ENCODE measurements at regions not wholly inside any gene's neighbourhood (a gene's known extent, or its start where the extent isn't known, plus 50 kb on each side); places are given as distances from the start of the nearest gene placed in this dataset.

DNA sequence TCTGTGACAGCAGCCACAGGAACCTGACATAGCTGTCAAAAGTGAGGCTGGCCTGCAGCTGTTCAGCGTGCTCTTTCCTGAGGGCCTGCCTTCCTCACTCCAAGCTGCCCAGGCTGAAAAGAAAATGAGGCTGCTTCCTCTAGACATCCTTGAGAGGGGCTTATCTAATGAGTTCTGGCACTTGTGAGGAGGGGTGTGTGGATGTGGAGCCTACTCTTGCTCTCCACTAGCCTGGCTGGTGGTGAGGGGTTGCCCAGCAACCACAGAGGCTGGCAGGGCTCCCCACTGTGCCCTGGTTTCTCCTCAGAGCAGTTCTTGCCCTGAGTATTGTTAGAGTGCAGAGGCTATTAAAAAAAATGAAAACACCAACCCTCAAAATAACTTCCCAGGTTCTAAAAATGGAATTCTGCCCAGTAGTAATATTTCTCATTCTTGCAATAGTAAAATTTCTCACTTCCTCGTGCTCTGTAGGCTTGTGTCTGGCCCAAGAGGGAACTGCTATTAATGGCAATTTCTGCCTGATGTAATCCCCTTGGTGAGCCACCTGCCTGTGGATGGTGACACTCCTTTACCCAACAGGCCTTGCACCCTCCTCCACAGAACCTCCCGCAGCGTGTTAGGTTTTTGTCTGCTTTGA, 52.6 kb upstream of the EPS8L3 start:
- TF ChIP-seq, protein P1, sequence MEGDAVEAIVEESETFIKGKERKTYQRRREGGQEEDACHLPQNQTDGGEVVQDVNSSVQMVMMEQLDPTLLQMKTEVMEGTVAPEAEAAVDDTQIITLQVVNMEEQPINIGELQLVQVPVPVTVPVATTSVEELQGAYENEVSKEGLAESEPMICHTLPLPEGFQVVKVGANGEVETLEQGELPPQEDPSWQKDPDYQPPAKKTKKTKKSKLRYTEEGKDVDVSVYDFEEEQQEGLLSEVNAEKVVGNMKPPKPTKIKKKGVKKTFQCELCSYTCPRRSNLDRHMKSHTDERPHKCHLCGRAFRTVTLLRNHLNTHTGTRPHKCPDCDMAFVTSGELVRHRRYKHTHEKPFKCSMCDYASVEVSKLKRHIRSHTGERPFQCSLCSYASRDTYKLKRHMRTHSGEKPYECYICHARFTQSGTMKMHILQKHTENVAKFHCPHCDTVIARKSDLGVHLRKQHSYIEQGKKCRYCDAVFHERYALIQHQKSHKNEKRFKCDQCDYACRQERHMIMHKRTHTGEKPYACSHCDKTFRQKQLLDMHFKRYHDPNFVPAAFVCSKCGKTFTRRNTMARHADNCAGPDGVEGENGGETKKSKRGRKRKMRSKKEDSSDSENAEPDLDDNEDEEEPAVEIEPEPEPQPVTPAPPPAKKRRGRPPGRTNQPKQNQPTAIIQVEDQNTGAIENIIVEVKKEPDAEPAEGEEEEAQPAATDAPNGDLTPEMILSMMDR (conservative IDR thresholded peaks at IDR 0.05), result no peak
- Histone ChIP-seq H3K36me3 (ENCODE audit: control insufficient read depth, insufficient read depth, low read length) (no peaks in the 10 kb centered on the region), H3K4me3 (ENCODE audit: low read length) (no peak overlapping the region), H3K4me1 (ENCODE audit: control insufficient read depth, insufficient read depth, low read length) (no peaks in the 10 kb centered on the region), H3K27me3 (ENCODE audit: control insufficient read depth, insufficient read depth, low read length, poor library complexity, severe bottlenecking) (no peaks in the 10 kb centered on the region), H3K9me3 (ENCODE audit: control insufficient read depth, low read length) (peaks cover 11% of the 10 kb centered on the region), H3K9ac (ENCODE audit: extremely low read depth, low read length, poor library complexity, severe bottlenecking) (no peak overlapping the region), H3K27ac (ENCODE audit: low read depth, low read length) (peak overlapping the region; percentile 90)
- Mint-ChIP-seq H3K27me3 (ENCODE audit: insufficient read depth) (peaks cover 12% of the 10 kb centered on the region), H3K4me3 (no peak overlapping the region), H3K27ac (no peak overlapping the region), H3K9me3 (peaks cover 7% of the 10 kb centered on the region), H3K36me3 (ENCODE audit: low read depth) (peaks cover 3% of the 10 kb centered on the region), H3K4me1 (no peaks in the 10 kb centered on the region)
- DNase-seq, result peak; percentile 29
- 56 to 93% methylated on average over 1 to 4 of the region's 4 CpGs for WGBS, 2 experiments (ENCODE audit: insufficient coverage in 1 of 2, insufficient read length in 1 of 2)

DNA sequence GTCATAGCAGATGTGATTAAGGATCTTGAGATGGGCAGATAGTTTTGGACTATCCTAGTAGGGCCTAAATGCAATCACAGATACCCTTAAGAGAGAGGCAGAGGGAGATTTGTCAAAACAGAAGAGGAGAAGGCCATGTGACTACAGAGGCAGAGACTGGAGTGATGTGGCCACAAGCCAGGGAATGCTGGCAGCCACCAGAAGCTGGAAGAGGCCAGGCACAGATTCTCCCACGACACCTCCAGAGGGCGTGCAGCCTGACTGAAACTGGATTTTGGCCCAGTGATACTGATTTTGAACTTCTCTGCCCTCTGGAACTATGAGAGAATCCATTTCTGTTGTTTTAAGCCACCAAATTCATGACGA, 52.1 kb upstream of the EPS8L3 start:
- Histone ChIP-seq H3K4me3 (ENCODE audit: low read length) (no peak overlapping the region), H3K27me3 (ENCODE audit: control insufficient read depth, insufficient read depth, low read length, poor library complexity, severe bottlenecking) (no peaks in the 10 kb centered on the region), H3K9me3 (ENCODE audit: control insufficient read depth, low read length) (peaks cover 11% of the 10 kb centered on the region), H3K4me1 (ENCODE audit: control insufficient read depth, insufficient read depth, low read length) (no peaks in the 10 kb centered on the region), H3K9ac (ENCODE audit: extremely low read depth, low read length, poor library complexity, severe bottlenecking) (no peak overlapping the region), H3K27ac (ENCODE audit: low read depth, low read length) (peak overlapping the region; percentile 90), H3K36me3 (ENCODE audit: control insufficient read depth, insufficient read depth, low read length) (no peaks in the 10 kb centered on the region)
- 92 to 93% methylated on average over 3 of the region's 3 CpGs for WGBS, 2 experiments (ENCODE audit: insufficient coverage in 1 of 2, insufficient read length in 1 of 2)
- Mint-ChIP-seq H3K36me3 (ENCODE audit: low read depth) (peaks cover 3% of the 10 kb centered on the region), H3K9me3 (peaks cover 7% of the 10 kb centered on the region), H3K27me3 (ENCODE audit: insufficient read depth) (peaks cover 10% of the 10 kb centered on the region), H3K27ac (no peak overlapping the region), H3K4me3 (no peak overlapping the region), H3K4me1 (no peaks in the 10 kb centered on the region)
- DNase-seq, result peak; percentile 32
- TF ChIP-seq, protein P1 (conservative IDR thresholded peaks at IDR 0.05), result no peak

DNA sequence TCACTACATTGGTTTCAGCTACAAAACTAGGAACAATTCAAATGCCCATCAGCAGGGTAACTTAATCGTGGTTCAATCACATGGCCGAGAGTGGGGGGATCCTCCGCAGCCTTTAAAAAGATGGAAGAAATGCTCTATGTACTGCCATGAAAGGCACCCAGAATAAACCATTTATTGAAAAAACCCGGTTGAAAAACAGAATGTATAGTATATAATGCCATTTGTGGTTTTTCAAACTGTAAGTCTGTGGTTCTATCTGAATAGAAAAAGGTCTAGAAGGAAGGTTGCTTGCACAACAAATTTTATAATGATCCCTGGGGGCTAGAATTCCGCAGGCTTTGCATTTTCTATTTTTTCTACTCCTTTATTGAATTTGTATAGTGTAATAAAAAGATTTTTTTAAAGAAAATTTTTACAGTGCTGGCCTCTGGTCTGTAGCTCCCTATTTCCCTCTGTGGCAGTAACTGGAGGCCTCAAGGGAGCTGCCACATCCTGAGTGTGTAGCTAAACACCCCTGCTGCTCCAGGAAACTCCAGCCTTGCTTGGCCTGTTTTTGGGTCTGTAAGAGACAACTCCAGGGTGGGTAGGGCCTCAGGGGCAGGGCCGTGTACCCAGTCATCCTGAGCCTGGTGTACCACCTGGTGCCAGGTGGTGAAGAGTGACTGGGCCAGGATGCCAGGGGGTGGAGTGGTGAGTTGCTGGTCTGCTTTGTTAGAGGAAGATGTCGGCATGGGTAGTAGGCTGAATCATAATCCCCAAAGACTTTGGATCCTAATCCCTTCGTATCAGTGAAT, 51.5 kb upstream of the EPS8L3 start:
- peaks cover 3% of the 10 kb centered on the region for H3K36me3 Mint-ChIP-seq (ENCODE audit: low read depth)
- peak; percentile 12 for DNase-seq
- H3K27ac Mint-ChIP-seq, result no peak overlapping the region
- 91 to 95% methylated on average over 5 to 7 of the region's 8 CpGs for WGBS, 2 experiments (ENCODE audit: insufficient coverage in 1 of 2, insufficient read length in 1 of 2)
- Histone ChIP-seq H3K36me3 (ENCODE audit: control insufficient read depth, insufficient read depth, low read length) (no peaks in the 10 kb centered on the region), H3K9me3 (ENCODE audit: control insufficient read depth, low read length) (peaks cover 11% of the 10 kb centered on the region), H3K9ac (ENCODE audit: extremely low read depth, low read length, poor library complexity, severe bottlenecking) (no peak overlapping the region), H3K27ac (ENCODE audit: low read depth, low read length) (no peak overlapping the region), H3K27me3 (ENCODE audit: control insufficient read depth, insufficient read depth, low read length, poor library complexity, severe bottlenecking) (no peaks in the 10 kb centered on the region), H3K4me3 (ENCODE audit: low read length) (no peak overlapping the region), H3K4me1 (ENCODE audit: control insufficient read depth, insufficient read depth, low read length) (no peaks in the 10 kb centered on the region)
- no peaks in the 10 kb centered on the region for H3K4me1 Mint-ChIP-seq
- TF ChIP-seq, protein P1 (conservative IDR thresholded peaks at IDR 0.05), result no peak
- H3K9me3 Mint-ChIP-seq, result peaks cover 7% of the 10 kb centered on the region
- no peak overlapping the region for H3K4me3 Mint-ChIP-seq
- peaks cover 10% of the 10 kb centered on the region for H3K27me3 Mint-ChIP-seq (ENCODE audit: insufficient read depth)
